DND-41 (cell line): ENCODE measurements at regions not wholly inside any gene's neighbourhood (a gene's known extent, or its start where the extent isn't known, plus 50 kb on each side); places are given as distances from the start of the nearest gene placed in this dataset.

Experiments
- EZH2 ChIP-seq: IDR thresholded peaks from 3 replicates; pipeline ENCODE4 v1.6.1; 2012; ENCODE audit warnings: borderline replicate concordance, low read depth, mild to moderate bottlenecking, moderate library complexity, low read length, inconsistent platforms; ENCODE audit not compliant: severe bottlenecking
- TF ChIP-seq, protein P1 (sequence below): IDR thresholded peaks from 2 replicates; pipeline ENCODE4 v1.5.1; 2012; ENCODE audit warnings: borderline replicate concordance, low read length, moderate library complexity, mild to moderate bottlenecking; ENCODE audit not compliant: poor library complexity, severe bottlenecking; ENCODE audit errors: extremely low read depth

DNA sequence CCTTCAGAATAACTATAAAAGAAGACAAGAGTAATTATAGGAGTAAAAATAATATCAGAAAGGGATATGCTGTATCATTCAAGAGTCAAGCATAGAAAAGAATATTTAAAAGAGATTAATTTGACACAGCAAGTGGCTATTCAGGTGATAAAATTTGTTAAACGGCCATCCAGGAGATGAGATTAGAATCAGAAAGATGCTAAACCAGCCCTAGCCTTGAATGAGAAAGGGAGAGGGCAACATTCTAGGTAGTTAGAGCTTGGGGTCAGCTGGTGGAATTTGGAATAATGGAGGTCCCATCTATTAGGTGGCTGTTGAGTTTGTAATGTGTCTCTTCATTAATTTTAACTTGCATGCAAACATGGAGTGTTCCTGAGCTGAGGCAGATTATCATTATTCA, 350.5 kb upstream of the PABPC4L start:
- TF ChIP-seq, protein P1, sequence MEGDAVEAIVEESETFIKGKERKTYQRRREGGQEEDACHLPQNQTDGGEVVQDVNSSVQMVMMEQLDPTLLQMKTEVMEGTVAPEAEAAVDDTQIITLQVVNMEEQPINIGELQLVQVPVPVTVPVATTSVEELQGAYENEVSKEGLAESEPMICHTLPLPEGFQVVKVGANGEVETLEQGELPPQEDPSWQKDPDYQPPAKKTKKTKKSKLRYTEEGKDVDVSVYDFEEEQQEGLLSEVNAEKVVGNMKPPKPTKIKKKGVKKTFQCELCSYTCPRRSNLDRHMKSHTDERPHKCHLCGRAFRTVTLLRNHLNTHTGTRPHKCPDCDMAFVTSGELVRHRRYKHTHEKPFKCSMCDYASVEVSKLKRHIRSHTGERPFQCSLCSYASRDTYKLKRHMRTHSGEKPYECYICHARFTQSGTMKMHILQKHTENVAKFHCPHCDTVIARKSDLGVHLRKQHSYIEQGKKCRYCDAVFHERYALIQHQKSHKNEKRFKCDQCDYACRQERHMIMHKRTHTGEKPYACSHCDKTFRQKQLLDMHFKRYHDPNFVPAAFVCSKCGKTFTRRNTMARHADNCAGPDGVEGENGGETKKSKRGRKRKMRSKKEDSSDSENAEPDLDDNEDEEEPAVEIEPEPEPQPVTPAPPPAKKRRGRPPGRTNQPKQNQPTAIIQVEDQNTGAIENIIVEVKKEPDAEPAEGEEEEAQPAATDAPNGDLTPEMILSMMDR, result no peak
- TF ChIP-seq EZH2, result no peak
